ENCODE measurements at regions not wholly inside any gene's neighbourhood (a gene's known extent, or its start where the extent isn't known, plus 50 kb on each side); places are given as distances from the start of the nearest gene placed in this dataset.
A peak's percentile ranks its signal among the peaks of the same experiment; 100 is the strongest.

DNA sequence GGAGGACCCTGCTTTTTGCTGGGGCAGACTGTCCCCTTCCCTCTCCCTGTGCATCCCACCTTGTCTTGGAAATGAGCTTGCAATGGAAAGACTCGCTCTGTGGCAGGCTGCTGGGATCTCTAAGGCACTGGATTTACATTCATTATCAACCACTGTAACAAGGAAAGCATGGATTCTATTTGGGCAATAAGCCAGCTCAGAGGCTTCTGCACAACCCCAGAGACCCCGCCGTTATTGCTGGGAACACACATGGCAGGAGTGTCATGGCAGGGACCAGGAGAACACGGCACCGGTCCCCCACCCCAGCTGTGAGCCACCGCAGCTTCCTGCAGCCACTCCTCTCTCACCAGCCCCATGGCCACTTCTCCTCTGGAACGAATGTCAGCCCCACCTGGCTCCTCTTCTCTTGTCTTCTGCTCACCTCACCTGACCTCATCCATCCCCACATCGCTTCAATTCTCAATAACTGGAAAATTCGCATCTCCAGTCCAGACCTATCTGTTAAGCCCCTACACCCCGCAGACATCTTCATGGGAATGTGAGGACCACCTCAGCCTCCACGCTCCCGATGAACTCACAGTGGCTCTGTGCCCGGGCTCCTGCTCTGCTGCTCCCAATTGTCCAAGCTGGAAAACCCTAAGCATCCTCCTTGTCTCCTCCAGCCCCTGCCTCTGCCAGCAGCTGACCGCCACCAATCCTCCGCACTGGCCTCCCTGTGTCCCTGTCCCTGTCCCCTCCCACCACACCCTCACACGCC lies 181.5 kb downstream of the USP12 start:
- DNase-seq (ENCODE audit: low read depth in 3 of 3): no peak

DNA sequence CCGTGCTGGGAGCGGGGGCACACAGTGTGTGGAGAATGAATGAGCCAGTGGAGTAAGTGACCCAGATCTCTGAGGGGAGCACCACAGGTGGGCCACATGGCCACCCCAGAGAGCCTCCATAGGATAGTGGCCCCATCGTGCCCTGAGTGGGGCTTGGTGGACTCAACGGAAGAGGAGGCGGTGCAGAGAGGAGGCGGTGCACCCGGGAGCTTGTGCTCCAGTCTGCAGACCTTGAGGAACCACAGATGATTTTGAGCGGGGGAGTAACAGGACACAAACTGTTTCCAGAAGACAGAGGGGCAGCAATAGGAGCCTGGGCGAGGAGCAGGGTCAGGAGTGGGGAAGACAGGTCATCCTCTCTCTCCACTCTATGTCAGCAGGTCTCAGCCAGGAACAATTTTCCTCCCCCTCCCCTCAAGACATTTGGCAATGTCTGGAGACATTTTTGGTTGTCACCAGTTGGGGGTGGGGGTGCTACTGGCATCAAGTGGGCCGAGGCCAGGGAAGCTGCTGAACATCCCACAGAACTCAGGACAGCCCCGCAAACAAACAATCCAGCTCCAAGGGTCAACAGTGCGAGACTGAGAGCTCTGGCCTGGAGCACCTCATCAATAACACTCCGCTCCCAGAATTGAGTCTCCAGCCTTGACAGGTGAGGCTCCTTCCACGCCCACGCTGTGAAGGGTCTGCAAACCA lies 182.2 kb downstream of the USP12 start:
- no peak for DNase-seq (ENCODE audit: low read depth in 3 of 3)

DNA sequence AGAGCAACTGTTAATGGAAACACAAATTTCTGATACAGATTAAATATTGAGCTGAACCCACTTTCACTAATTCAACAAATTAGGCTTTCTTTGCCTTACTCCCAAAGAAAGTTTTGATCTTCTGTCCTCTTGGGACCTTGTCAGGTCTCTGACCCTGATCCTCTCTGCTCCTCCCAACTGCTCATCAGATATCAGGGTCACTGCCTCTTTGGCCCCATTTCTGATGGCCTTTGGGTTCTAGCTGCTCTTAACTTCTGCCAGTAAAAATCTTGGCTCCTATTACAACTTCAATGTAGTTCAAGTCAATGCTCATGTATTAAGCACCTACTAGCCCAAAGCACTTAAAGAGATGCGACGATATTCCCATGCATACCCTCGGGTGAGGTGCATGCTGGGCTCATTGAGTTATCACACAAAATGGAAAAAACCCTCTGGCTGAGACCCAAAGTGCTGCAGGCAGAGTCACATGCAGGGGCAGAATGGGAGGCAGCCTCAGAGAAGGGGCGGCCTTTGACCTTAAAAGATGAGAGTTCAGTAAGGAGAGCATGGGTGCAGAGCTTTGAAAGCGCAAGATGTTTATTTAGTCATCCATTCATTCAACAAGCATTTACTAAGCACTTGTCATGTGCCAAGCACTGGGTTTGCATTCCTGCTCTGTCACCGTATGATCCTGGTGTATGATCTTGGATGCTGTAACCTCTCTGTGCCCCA lies 183.4 kb downstream of the USP12 start:
- no peak for DNase-seq (ENCODE audit: low read depth in 3 of 3)

DNA sequence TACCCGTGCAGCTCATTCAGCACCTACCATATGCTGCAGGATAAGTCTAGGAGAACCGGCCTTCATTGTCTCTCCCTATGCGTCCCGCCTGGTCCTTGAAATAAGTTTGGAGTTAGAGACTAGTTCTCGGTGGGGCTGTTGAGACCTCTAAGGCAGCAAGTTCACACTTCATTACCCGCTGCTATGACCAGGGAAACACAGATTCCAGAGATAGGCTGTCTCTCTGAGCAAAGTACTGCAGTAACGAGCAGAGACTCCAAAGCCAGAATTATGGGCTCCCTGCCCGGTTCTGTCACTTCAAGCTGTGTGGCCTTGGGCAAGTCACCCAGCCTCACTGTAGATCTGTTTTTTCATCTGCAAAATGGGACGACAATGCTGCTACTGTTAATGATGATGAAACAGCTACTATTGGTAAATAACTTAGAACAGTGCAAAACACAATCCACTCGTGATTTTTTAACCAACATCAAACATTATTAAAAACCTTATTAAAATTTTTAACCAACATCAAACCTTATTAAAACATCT lies 184.1 kb downstream of the USP12 start:
- no peak for DNase-seq (ENCODE audit: low read depth in 3 of 3)

DNA sequence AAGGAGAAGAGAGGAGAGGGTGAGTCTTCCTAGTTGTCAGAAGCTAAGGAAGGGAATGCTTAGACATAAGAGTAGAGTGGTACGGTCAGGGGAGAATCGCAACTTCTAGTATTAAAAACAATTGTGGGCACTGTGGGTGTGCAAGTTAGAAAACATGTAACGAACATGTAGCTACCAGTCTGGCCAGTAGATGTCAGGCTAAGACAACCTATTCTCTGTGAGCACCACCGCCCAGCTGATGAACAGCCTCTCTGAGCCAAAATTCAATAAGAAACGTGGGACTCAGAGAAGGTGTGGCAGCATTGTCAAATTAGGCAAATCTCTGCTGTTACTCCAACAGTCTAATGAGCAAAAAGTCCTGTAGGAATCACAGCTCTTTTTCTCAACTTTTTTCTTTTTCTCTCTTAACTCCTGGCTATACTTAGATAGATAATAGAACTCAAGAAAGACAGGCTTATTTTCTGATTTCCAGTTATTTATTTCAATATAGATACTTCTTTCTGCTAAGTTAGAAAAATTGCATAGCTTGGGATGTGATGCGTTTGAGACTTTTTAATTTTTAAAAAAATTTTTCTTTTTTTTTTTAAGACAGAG lies 186.2 kb downstream of the USP12 start:
- DNase-seq (ENCODE audit: low read depth in 3 of 3): peak; percentile 18 to 53 (median 49)

DNA sequence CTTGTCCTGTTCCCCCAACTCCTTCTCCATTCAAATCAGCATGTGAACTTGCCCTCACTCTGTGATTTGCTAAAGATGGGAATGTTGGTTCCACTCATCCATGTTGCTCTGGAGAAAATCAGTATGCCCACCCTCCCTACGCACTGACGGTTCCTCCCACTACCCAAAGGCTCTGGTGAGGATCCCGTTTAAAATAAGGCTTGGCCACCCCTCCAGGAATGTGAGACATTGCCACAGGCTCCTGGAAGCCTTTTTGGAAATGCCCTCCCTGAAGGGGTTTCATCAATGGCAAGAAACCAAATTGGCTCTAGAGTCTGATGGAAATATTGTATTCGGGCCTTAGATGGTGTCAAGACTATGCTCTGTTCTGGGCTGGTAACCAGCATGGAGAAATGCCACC lies 187.3 kb downstream of the USP12 start:
- DNase-seq (ENCODE audit: low read depth in 3 of 3): no peak

DNA sequence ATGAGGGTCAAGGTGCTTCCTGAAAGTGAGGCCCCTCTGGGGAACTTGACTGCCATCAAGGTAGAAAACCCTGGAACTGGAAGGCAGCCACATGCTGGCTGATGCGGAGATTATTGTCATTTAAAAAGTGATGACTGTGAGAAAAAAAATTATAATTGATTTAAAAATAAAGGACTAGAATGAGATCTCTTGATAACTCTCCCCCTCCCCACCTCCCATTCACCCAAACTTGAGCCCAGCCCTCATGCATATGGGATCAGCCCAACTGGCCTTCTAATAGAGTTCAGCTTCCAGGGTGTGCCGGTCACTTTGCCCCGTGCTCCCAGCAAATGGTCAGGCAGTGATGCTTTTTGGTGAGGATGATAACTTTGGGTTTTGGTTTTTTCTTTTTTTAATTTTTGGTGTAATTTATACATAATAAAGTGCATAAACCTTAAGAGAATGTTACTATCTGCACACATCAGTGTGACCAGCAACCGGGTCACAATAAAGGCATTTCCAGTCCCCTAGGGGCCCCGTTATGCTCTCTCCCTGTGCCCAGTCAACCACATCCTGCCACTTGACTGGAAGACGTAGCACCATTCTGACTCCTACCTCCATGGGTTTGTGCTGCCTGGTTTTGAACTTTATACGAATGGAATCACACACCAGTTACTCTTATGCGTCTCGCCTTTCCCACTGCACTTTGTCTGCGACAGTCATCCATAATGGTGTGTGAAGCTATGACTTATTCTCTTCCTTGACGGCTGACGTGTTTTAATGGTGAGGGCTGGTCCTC lies 187.9 kb downstream of the USP12 start:
- no peak for DNase-seq (ENCODE audit: low read depth in 3 of 3)

DNA sequence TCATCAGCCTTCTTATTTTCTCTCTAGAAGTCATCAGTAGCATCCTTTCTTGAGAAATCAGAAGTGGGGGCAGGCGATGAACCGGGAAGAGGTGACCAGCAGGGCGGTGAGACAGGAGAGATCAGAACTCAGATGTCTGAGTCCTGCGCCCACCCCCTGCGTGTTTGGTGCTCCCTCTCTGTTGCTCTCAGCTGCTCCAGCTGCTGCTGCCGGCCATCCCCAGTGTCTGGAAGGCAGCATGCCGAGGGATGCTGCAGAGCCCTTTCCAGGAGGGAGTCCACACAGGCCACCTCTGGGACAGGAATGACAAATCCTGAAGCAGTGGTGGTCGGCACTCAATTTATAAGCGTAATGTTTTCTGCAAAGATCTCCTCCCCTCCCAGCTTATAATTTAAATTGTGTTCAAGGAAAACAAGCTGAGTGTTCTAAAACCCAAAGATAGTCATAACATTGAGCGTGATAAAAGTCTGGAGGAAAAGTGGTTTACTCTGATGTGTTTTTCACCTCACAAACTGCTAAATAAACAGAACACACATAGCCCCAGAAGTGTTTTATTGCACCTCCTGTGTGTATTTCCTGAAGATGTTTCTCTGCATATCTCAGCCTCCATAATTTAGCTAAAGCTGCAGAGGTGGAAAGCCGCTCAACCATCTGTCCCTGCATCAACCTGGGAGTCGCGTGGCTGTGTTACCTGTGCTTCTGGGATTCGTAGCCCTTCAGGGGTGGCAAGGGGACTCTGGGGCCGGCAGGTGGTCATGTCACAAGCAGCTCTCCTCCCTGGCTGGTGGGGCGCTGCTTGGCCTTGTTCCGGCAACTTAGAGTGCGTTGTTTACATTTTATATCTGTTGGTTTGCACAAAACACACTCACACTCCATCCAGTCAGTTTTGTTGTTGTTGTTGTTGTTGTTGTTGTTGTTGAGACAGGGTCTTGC lies 191.2 kb downstream of the USP12 start:
- no peak for DNase-seq (ENCODE audit: low read depth in 3 of 3)

DNA sequence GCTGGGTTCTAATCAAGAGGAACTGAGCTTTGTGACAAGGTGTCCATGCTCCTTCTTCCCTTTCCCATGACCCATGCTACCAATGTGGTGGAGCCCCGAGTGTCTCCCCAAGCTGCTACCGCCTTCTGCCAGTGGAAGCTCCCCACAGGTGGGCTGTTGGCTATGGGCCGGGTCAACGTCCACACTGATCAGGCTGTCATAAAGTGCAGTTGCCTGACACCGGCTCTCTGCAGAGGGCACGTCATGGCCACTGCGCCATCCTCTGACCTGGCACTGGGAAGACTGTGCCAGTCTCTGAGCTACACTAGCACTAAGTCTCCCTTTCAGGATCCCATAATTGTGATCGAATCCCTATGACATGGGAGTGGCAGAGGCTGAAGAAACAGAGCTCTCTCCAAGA lies 192.3 kb downstream of the USP12 start:
- DNase-seq (ENCODE audit: low read depth in 3 of 3): no peak

DNA sequence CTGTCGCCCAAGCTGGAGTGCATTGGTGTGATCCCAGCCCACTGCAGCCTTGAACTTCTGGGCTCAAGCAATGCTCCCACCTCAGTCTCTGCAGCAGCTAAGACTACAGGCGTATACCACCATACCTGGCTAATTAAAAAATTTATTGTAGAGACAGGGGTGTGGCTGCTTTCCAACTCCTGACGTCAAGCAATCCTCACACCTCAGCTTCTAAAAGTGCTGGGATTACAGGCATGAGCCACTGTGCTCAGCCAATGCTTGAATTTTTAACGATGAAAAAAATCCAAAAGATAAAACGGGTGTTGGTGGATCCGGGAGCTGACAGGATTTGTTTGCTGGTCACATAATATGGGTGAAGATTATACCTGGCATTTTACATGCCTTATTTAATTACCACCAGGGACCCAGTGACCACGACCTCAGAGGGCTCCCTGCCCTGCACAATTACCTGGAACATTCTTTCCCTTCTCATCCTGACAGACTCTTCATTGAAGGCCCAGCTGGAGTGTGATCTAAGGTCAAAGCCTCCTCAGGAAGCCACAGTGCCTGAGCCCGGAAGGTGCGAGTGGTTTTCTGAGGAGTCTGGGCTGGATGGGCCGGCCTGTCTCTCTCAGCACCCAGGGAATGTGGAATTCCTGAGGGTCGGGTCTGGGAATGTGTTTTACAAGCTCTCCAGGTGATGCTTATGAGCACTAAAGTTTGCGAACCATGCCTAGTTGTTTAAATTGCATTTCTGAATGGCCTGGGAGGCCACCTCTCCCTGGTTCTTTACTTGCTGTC lies 193.3 kb downstream of the USP12 start:
- DNase-seq (ENCODE audit: low read depth in 3 of 3): no peak

DNA sequence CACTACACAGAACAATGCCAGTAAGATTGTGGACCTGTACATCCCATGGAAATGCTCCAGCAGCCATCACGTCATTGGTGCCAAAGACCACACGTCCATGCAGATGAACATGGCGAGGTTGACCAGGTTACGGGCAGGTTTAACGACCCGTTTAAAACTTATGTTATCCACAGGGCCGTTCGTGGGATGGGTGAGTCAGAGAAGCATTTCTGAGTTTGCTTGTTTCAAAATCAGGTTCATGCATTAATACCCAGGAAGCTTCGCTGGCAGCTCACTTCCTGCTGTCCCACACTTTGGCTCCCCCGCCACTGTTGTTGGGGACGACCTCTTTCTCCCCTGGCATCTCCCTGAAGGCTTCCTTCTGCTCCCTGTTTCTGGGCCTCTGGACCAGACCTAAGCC lies 194.1 kb downstream of the USP12 start:
- DNase-seq (ENCODE audit: low read depth in 3 of 3): no peak

DNA sequence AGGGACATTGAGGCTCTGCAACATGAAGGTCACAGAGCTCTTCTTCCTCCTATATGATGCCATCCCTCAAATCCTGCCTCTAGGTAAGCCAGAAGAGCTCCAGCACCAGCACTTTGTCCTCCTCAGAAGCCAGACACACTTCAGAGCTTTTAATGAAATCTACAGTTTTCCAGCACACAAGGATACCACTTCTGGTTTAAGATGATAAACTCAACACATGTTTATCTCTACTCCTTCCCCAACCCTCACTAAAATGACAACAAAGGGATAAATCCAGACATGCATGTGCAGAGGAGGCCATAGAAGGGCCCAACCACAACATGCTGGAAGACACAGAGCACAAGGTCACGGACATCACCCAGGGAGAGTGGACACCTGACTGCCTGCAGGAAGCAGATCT lies 195.3 kb downstream of the USP12 start:
- DNase-seq (ENCODE audit: low read depth in 3 of 3): no peak

DNA sequence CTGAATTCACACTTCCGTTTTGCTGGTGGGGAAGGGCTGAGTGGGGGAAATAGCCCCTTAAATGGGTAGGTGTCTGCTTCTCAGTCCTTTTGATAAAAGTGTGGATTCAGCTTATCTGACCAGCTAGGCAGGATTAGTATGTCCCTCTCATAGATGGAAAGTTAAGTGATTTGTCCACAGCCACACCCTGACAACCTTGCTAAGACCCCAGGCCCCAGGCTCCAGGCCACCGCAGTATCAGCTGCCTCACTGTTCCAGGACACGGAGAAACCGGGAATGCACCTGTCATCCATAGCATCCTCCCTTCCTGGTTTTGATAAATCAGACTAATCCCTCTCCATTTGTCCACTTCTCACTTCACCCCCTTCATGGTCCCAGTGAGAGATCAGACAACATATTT lies 197.7 kb downstream of the USP12 start:
- DNase-seq (ENCODE audit: low read depth in 3 of 3): no peak

DNA sequence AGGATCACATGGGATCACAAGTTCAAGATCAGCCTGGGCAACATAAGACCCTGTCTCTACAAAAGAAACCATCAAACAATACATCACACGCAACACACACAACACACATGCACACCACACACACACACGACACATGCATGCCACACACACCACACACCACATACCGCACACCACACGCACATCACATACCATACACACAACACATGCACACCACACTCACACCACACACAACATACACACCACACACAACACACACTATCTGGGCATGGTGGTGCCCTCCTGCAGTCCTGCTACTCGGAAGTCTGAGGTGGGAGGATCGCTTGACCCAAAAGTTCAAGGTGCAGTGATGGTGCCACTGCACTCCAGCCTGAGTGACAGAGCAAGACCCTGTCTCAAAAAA lies 198.3 kb downstream of the USP12 start:
- no peak for DNase-seq (ENCODE audit: low read depth in 3 of 3)

DNA sequence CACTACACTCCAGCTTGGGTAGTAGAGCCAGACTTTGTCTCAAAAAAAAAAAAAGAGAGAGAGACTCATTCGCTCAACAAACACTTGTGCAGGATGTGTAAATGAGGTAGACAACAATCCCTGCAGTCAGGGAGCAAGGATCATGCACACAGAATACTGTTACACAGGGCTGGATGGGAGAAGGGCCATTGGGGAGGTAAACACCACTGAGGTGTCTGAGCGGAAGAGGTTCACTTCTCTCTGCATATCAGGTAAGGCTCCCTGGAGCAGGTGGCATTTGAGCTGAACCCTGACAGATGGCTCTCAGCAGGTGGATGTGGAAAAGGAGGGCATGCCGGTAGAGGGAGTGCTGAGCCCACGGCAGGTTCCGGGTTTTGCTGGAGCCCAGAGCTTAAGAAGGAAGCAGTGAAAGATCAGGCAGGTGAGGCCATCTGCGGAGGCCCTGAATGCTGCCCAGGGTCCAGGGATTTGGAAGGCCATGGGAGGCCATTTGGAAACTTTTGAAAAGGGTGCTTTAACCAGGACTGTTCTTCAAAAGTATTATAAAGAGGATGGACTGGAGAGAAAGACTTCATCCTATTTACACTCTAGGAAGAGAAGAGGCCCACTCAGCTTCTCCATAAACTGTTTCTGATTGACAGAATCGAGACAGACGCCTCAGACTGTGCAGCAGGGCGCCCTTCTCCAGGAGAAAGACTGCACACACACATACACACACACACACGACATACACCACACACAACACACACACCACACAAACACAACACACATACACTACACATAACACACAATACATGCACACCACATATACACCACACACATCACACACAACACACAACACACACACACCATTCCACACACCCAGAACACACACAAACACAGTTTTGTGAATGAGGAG lies 199.4 kb downstream of the USP12 start:
- DNase-seq (ENCODE audit: low read depth in 3 of 3): peak in 1 of 3 experiments; percentile 5

DNA sequence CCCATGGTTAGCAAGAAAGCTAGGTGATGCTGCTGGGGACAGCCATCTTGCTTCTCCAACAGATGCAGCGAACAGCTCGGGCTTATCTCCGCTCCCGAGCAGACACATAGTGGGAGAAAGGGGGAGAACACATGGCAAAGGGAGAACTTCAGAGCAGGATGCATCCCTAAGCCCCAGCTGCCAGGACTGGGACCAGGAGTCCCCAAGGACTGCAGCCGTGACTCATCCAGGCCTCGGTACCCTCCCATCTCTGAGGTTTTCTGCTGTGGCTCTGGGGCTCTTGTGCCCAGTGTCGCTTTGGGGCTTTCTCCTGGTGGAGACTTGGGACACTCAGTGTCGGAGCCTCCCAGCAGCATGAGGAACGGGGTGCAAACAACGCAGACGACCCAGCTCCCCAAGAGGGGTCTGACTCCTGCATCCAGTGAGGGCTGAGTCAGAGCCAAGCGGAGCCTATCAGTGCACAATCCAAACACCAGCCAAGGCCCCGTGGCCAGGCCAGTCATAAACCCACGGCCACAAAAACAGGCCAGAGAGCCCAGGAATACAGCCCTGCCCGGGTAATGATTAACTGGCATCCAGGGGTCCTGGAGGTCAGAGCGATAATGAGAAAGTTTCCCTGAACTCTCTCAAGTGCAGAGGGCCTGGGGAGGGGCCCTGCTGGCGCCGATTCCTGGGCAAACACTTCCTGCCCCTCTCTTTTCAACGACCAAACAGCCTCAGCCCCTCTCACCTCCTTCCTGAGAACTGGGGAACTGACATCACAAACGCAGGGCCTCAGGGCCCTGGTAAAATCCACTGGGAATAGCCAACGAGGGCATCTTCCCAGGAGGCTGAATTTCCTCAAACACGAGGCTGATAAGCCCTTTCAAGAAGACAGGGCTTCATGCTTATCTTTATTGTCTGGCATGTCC lies 202.9 kb downstream of the USP12 start:
- DNase-seq (ENCODE audit: low read depth in 3 of 3): no peak

All from stimulated activated CD4-positive, alpha-beta T cell treated with anti-CD3 and anti-CD28 coated beads, TNF-alpha, amount 100 ng/mL, for 4 hours (primary cell).